HG03103 (cell line): ENCODE measurements at regions not wholly inside any gene's neighbourhood (a gene's known extent, or its start where the extent isn't known, plus 50 kb on each side); places are given as distances from the start of the nearest gene placed in this dataset.

Source experiments
- ATAC-seq: cut with Tn5 transposase; IDR thresholded peaks from one replicate; pipeline ENCODE4 v1.9.1; 2021; ENCODE audit warnings: low read depth; ENCODE audit not compliant: unreplicated experiment

DNA sequence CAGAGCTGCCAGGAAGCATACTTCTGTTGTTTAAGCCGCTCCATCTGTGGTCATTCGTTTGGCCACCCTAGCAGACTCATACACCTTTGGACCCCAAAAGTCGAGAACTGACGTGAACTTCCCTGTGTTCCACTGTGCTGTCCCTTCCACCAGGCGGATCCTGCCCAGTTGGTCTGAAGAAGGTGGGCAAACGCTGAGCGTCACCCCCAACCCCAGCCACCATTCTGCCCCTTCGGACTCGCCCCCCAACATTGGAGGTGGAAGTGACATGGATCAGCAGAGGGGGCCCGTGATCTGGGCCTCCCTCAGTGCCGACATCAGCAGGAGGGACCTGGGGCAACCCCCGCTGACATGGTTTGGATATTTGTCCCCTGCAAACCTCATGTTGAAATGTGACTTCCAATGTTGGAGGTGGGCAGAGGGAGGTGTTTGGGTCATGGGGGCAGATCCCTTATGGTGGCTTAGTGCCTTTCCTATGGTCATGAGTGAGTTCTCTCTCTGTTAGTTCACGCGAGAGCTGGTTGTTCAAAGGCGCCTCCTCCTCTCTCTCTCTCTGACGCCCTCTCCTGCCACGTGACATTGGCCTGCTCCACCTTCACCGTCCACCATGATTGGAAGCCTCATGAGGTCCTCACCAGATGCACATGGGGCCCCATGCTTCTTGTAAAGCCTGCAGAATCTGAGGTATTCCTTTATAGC is 93.6 kb upstream of the ZNF507 start:
- no peak for ATAC-seq

DNA sequence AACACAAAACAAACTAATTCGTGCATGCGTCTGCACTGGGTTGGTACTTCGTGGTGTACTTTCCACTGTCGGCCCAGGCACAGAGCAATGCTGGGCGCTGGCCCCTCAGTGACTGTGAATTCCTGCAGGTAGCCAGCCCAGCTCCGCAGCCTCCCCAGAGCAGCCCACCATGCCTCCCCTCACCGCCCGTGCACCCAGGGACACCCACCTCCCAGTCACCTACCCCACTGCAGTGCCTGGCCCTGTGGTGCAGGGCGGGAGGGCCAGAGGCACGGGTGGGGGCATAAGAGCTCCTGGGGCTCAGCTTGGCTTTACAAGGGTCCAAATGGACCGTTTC is 93.1 kb upstream of the ZNF507 start:
- no peak for ATAC-seq

DNA sequence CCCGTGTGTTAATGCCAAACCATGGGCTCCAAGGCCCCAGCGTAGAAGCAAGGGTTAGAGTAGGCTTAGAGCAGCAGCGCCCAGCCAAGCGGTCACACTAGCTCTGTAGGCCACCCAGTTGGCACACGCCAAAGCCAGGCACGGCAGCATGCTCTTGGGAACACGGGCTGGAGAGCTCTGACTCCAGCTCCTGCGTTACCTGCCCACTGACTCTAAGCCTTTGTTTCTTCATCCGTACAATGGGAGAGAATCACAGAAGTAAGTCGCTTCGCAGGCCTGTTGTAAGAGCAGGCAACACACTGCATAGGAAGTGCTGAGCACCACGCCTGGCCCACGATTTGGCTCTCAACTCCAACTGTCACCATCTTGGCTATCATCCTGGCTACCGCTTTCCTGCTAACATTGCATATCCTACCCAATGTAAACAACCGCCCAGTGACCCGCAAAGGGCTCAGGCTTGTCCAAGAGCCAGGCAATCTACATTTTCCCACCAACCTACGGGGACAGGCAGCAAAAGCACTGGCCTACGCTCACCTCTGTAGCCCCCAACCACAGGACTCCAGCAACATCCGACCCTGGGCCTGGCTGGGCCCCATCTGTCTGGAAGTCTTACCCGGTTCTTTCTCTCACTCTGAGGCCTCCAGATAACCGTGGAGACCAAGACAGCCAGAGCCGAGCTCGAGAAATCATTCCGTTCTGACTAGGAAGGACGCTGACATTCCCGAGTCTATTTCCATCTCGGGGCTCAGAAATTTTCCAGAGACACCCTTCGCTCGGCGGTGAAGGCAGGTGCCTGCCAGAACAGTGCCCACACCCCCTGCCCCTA is 91.5 kb upstream of the ZNF507 start:
- ATAC-seq = no peak

DNA sequence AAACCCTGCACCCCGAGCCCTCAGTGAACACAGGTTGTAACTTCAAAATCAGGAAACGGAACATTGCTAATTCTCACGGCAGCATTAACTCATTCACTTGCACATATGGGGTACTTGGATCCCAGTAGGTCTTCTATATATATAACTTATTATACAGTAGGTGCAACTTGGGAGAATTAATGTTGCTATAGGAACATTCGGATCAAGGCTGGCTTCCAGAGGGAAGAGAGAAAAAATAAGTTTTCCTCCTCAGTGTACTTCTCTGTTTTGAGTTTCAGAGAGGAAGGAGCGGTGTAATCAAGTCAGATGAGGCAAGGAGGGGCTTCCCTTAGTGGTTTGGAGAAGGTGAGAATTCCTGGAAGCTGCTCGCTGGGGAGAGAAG is 90.9 kb upstream of the ZNF507 start:
- ATAC-seq = no peak

DNA sequence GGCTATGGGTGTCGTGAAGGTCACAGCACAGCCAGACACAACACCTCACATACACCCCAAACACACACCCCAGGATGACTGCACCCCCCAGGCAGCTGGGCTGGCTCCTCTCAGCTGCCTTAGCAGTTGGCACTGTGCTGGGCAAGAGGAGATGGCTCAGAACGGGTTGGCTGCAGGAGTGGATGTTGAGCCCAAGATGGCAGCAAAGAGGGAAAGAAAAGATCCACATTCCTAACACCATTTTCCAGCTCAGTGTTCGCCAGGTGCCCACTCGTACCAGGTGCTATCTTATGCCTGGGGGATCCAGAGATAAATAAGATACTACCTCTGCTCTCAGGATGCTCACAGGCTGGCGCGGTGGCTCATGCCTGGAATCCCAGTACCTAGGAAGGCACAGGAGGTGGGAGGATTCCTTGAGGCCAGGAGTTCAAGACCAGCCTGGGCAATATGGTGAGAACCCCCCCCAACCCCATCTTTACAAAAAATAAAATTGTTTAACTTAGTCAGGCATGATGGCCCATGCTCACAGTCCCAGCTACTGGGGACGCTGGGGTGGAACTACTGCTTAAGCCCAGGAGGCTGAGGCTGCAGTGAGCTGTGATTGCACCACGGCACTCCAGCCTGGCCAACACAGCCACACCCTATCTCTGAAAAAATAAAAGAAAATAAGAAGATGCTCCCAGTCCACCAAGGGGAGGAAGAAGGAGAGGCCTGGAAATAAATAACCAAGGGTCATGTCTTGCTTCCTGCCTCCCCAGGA is 89.7 kb upstream of the ZNF507 start:
- no peak for ATAC-seq

DNA sequence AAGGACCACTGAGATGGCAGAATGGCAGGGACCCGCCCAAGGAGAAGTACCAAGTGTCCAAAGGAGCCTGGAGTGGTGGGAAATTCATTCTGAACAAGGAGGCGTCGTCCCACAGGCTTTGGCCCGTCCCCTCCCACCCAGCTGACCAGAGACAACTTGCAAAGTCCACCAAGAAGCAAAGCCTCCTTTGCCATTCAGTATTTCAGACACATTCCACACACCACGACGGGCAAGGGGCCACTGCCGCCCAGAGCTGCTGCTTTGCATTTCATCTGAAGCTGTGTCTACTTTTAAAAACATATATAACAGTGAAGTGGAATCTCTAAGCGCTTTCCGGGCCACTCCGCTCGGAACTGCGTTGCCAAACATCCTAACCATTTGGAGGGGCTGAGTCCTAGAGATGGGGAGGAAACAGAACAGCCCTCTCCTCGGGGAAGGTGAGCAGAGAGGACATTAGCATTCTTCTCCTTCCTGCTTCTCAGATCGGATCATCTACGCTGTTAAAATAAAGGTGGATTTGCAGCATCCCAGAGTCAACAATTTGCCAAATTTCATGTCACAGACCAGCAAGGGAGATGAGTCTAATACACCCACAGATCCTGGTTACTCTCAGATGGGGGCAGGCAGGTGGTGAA is 89.0 kb upstream of the ZNF507 start:
- no peak for ATAC-seq

DNA sequence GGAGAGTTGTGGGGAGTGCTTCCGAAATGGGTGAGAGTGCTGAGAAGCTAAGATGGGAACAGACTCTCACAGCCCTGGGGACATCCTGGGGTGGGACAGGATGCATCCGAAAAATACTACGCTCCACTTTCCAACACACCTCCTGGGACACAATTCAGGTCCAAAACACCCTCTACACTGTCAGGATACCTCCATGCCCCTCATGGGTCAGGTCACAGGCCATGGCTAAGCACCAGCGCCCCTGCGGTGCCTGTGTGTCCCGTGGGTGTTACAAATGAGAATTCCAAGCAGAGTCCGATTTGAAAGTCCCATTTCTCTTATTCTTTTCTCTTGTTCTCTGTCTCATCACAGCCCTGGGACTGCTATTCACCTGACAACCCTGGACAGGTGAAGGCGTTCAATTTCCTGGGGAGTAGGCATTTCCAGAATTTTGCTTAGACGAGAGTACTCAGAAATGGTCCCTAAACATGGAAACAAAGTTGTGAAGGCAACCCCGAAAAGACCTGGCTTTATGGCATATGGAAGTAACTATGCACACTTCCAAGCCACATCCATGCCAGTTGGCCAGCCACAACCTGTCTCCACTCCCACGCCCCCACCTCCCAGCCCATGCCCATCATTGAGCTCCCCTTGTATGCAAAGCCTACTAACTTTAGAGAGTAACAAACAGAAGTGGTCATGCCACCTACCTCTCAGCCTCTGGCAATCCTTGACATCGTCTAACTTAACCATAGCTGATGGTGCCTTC is 87.9 kb upstream of the ZNF507 start:
- ATAC-seq = no peak

DNA sequence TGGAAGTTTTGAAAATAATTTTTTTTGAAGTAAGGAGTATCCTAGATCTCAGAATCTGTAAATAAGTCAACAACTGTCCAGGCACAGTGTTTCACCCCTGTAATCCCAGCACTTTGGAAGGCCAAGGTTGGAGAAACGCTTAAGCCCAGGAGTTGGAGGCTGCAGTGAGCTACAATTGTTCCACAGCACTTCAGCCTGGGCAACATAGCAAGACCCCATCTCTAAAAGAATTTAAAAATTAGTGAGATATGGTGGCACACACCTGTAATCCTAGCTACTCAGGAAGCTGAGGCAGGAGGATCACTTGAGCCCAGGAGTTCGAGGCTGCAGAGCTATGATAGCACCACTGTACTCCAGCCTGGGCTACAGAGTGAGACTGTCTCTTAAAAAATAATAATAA is 87.2 kb upstream of the ZNF507 start:
- ATAC-seq = no peak

DNA sequence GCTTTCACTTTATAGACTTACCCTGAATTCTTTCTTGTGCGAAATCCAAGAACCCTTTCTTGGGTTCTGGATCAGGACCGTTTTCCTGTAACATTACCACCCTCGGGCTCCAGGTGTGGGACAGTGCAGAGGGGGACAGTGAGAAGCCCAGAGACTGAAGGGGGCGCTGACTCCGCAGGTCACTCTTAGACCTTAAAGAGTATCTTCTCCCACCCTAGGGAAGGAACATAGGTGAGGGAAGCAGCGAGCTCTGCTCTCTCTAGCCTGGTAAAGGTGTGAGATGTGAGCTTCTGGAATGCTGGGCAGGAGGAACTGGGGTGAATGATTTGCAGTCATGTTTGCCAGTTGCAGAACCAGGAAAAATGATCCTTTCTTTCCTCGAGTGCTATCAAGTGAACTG is 80.8 kb upstream of the ZNF507 start:
- no peak for ATAC-seq

DNA sequence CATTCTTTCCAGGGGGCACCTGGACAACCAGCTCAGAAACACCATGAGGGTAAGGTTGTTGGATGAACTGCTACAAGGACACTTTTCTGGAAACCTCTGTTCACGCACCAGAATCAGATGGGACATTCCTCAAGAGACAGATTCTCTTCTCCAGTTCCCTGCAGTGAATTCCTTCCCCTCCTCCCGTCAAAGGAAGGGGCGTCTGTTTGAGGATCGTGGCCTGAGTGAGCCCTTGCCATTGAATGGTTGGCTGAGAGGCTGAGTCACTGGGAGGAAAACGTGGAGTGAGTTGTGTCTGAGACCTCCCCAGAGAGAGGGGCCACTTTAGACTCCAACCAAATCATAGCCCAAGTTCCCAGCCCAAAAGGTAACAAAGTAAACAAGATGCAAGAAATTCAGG is 79.4 kb upstream of the ZNF507 start:
- ATAC-seq = no peak

DNA sequence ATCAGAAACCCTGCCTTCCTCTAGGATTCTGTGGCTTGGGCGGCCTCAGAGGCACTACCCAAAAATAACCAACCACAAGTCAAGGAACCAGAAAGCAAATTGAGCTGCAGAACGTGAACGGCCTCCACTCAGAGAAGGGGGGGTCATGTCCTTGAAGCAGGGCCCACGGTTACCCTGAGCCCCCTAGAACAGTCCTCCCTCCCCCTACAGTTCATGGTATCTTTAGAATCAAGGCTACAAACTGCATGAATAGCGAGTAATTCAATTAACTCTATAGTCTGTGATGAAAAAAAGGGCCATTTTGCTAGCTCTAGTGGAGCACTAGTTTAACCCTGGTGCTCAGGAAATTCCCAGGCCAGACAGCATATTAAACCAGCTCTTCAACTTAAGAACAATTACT is 79.0 kb upstream of the ZNF507 start:
- ATAC-seq = no peak

DNA sequence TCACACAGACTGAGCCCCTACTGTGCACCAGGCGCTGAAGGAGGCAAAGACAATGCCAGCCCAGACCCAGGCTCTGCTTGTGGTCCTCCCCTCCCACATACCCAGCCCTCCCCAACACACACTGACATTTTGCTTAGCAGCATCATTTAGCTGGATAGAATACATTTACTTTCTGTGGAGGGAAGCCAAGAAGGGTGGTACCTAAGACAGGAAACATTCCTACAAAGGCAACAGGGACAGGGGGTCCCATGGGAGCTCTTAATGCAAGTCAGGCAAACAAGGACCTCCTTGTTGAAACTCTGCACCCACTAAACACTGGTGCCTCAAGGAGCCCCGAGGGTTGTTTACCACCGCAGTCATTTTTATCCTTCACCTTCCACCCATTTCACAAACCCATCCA is 77.0 kb upstream of the ZNF507 start:
- ATAC-seq = no peak

DNA sequence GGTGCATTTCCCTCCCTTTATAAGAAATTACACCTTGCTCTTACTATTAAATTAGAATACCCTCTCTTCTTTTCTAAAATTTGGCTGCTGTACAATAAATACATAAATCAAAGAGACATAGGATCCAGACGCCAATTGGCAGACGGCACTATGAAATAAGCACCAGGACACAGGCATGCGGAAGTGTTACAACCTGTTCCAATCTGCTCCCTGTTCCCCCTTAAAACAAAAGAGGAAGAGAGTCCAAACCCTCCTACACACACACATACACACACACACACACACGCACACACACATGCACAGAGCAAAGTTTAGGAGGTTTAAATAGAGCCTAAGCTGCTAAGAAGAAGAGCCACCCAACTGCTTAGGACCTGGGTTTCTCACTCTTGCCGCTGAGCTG is 75.6 kb upstream of the ZNF507 start:
- ATAC-seq = no peak

DNA sequence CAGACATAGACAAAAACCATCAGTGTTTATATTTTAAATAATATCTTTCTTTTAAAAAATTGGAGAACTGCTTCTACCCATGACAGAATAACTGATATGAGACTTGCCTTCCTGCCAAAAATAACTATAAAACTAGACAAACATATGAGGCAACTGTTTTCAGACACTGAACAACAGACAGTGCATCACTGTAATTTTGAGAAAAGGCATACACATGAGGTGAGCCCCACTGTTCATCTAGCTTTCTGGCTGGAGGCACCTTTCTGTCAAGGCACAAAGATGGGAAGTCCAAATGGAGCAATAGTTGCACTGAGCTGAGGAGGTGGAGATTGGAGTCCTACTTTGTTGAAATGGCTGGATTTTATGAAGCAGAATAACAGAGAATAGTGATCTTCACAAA is 71.9 kb upstream of the ZNF507 start:
- ATAC-seq = no peak

DNA sequence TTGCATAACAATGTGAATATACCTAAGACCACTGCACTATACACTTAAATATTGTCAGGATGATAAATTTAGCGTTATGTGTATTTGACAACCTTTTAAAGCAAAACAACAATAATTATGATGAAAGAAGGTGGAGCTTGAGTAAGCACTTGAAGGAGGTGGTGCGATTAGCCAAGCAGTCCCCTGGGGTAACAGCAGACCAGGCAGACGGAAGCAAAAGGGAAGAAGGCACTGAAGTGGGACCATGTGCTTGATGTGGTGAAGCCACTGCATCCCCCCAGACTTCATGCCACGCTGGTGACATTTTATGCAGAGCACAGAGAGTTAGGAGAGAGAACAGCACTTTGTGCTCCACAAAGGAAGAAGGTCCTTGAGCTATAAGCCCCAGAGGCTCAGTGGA is 58.3 kb upstream of the ZNF507 start:
- no peak for ATAC-seq

DNA sequence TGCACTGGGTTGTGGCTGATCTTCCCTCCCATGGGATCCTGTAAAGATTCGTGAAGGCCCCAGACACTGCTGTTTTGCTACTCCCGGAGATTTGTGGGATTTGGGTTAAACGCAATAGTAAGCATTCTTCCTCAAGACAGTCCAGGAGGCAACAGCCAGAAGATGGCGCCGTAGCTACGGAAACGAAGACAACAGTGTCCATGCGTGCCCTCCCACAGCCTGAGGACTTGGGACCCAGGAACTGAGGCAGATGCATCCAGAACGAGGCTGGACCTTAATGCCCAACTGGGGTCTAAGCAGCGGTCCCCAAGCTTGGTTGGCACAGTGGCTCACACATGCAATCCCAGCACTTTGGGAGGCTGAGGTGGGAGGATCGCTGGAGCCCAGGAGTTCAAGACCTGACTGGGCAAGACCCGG is 57.6 kb upstream of the ZNF507 start:
- no peak for ATAC-seq

DNA sequence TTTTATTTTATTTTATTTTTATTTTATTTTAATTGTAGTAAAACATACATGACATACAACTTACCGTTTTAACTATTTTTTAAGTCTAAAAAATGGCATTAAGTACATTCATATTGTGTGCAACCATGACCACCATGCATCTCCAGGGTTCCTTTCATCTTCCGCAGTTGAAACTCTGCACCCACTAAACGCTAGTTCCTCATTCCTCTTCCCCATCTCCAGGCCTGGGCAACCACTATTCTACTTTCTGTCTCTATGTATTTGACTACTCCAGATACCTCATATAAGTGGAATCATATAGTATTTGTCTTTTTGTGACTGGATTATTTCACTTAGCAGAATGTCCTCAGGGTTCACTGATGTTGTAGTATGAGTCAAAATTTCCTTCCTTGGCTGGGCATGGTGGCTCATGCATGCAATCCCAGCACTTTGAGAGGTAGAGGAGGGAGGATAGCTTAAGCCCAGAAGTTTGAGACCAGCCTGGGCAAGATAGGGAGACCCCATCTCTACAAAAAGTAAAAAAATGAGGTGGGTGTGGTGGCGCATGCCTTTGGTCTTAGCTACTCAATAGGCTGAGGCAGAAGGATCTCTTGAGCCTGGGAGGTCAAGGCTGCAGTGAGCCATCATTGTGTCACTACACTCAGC is 55.7 kb upstream of the ZNF507 start:
- no peak for ATAC-seq

DNA sequence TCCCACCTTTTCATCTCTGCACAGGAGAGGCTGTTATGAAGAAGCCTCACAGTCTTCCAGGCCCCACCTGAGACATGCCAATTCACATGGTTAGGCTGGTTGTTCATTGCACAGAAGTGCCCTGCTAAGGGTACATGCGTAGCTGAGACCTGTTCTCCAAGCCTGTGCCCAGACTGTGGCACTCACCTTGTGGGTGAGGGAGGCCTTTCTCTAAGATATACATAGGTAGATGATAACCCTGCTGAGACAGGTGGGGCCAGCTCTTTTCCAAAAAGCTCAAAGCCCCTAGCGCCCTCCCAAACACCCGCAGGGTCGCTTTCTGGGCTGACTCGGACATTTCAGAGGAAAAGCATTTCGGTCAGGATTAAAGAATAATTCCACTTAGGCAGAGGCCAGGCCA is 53.5 kb upstream of the ZNF507 start:
- no peak for ATAC-seq

DNA sequence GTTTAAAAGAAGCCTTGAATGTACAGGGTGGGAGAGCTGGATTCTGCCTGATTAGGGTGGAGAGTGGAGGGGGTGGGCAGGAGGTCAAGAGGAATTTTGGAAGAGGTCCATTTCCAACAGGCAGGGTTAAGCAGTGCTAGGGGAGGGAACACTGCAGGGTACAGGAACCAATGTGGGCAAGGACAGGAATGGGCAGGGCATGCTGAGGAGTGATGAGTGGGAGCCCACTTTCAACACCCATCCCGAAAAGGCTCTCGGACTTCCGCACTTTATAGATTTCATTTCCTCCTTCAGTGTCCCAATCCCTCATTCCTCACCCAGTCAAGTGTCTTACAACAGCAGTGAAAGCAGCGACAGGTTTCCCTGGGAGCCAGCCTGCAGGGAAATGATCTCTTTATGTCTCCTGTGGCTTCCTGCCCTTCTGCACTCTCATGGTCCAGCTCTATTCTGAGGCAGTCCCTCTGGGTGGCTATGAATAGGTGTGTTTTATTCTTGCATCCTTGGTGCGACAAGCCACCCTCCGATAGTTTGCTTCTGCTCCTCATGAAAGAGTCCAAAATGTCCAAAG is 50.5 kb upstream of the ZNF507 start:
- no peak for ATAC-seq
